ENCODE measurements at regions not wholly inside any gene's neighbourhood (a gene's known extent, or its start where the extent isn't known, plus 50 kb on each side); places are given as distances from the start of the nearest gene placed in this dataset.

DNA sequence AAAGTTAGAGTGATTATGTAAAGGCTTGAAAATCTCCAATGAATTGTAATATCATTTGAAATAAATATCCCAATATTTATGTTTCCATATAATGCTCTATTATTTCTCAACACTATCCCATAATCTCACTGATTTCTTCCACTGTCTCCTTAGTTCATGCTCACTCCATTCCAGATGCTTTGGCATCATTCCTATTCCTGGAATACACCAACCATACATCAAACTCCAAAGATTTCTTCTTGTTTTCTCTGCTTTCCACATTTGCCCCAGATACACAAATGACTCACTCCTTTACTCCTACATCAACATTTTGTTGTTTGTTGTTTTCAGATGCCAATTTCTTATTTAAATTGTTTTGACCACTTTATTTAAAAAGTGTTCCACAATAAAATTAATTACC is 1390.8 kb downstream of the ZPLD1 start:
- TF ChIP-seq, protein P1, sequence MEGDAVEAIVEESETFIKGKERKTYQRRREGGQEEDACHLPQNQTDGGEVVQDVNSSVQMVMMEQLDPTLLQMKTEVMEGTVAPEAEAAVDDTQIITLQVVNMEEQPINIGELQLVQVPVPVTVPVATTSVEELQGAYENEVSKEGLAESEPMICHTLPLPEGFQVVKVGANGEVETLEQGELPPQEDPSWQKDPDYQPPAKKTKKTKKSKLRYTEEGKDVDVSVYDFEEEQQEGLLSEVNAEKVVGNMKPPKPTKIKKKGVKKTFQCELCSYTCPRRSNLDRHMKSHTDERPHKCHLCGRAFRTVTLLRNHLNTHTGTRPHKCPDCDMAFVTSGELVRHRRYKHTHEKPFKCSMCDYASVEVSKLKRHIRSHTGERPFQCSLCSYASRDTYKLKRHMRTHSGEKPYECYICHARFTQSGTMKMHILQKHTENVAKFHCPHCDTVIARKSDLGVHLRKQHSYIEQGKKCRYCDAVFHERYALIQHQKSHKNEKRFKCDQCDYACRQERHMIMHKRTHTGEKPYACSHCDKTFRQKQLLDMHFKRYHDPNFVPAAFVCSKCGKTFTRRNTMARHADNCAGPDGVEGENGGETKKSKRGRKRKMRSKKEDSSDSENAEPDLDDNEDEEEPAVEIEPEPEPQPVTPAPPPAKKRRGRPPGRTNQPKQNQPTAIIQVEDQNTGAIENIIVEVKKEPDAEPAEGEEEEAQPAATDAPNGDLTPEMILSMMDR (IDR thresholded peaks at IDR 0.05; ENCODE audit: control extremely low read depth, extremely low read depth) = no peak
- H3K27me3 ChIP-seq (ENCODE audit: control insufficient read depth in 3 of 3, insufficient read depth in 3 of 3, low read length in 2 of 3) = no peaks in the 10 kb centered on the region
- no peak overlapping the region for H3K4me3 ChIP-seq
- H3K36me3 ChIP-seq (ENCODE audit: control insufficient read depth in 4 of 4, insufficient read depth in 4 of 4, low read length in 4 of 4) = no peaks in the 10 kb centered on the region
- DNase-seq = peak in 1 of 3 donors; percentile 1
- no peaks in the 10 kb centered on the region for H3K4me1 ChIP-seq (ENCODE audit: control insufficient read depth in 5 of 5, insufficient read depth in 5 of 5, low read length in 5 of 5)
- no peak overlapping the region for H3K9ac ChIP-seq (ENCODE audit: insufficient read depth in 1 of 2, low read length in 2 of 2)
- ATAC-seq (ENCODE audit: insufficient read depth, low FRiP score) = no peak
- no peaks in the 10 kb centered on the region for H3K9me3 ChIP-seq (ENCODE audit: control insufficient read depth in 4 of 4, insufficient read depth in 3 of 4, low read length in 3 of 4)
- no peak overlapping the region for H3K27ac ChIP-seq (ENCODE audit: low read depth in 1 of 2, low read length in 1 of 2)

DNA sequence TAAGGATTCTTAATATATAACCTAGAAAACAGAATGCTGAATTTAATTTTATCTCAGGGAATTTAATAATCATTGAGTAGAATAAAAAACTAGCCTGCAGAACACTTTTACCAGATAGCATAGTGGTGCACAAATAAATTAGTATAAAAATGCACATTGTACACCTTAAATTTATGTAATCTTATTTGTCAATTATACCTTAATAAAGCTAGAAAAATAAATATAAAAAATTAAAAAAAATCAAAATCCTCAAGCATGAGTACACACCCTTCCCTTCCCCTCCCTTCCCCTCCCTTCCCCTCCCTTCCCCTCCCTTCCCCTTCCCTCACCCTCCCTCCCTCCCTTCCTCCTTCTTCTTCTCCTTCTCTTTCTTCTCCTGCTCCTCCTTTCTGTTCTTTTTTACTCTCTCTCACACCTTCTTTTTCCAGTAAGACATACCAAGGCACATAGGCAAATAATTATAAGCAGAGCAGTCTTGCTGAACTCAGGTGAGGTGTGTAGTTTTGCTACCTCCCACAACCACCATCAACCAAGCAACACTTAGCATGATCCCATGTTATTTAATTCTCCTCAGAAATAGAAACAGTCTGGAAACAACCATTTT is 1395.0 kb downstream of the ZPLD1 start:
- Histone ChIP-seq H3K27ac (ENCODE audit: low read depth in 1 of 2, low read length in 1 of 2) (no peak overlapping the region), H3K4me1 (ENCODE audit: control insufficient read depth in 5 of 5, insufficient read depth in 5 of 5, low read length in 5 of 5) (no peaks in the 10 kb centered on the region), H3K9ac (ENCODE audit: insufficient read depth in 1 of 2, low read length in 2 of 2) (no peak overlapping the region), H3K27me3 (ENCODE audit: control insufficient read depth in 3 of 3, insufficient read depth in 3 of 3, low read length in 2 of 3) (no peaks in the 10 kb centered on the region), H3K4me3 (no peak overlapping the region), H3K9me3 (ENCODE audit: control insufficient read depth in 4 of 4, insufficient read depth in 3 of 4, low read length in 3 of 4) (no peaks in the 10 kb centered on the region), H3K36me3 (ENCODE audit: control insufficient read depth in 4 of 4, insufficient read depth in 4 of 4, low read length in 4 of 4) (no peaks in the 10 kb centered on the region)
- TF ChIP-seq, protein P1 (IDR thresholded peaks at IDR 0.05; ENCODE audit: control extremely low read depth, extremely low read depth) = no peak
- DNase-seq = no peak
- ATAC-seq (ENCODE audit: insufficient read depth, low FRiP score) = no peak

DNA sequence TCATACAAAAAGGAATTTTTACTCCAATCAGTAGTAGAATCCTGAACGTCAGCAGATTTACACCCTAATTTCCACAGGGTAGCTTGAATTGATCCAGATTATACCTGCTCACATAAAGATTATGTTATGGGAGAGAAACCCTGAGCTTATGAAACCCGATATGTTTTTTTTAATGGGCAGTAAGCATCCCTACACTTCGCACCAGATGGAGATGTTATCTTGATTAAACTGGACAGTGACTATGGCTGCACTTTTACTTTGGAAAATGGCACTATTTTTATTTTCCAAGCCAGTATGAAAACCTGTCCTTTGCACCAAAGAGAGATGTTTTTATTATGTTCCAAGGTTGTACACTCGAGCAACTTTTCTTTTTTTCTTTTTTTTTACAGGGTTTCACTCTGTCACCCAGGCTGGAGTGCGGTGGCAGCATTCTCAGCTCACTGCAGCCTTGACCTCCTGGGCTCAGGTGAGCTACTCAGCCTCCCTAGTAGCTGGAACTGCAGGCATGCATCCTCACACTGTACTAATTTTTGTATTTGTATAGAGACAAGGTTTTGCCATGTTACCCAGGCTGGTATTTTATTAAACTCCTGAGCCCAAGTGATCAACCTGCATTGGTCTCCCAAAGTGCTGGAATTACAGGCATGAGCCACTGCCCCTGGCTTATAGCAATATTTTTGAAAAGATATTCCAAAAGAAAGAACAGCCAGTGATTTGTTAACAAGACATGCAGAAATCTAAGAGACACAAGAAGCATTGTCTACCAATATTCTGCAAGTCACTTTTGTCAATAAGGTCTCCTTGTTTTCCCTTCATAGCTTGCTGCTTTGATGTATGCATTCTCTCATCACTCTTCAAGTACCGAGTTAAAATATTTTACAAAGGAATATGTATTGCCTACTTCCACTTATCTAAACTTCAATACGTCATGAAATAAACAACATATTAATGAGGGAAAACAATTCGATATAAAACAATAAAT is 1412.6 kb downstream of the ZPLD1 start:
- Histone ChIP-seq H3K4me3 (no peak overlapping the region), H3K27me3 (ENCODE audit: control insufficient read depth in 3 of 3, insufficient read depth in 3 of 3, low read length in 2 of 3) (no peaks in the 10 kb centered on the region), H3K9me3 (ENCODE audit: control insufficient read depth in 4 of 4, insufficient read depth in 3 of 4, low read length in 3 of 4) (no peaks in the 10 kb centered on the region), H3K4me1 (ENCODE audit: control insufficient read depth in 5 of 5, insufficient read depth in 5 of 5, low read length in 5 of 5) (no peaks in the 10 kb centered on the region), H3K27ac (ENCODE audit: low read depth in 1 of 2, low read length in 1 of 2) (no peak overlapping the region), H3K9ac (ENCODE audit: insufficient read depth in 1 of 2, low read length in 2 of 2) (no peak overlapping the region), H3K36me3 (ENCODE audit: control insufficient read depth in 4 of 4, insufficient read depth in 4 of 4, low read length in 4 of 4) (no peaks in the 10 kb centered on the region)
- ATAC-seq (ENCODE audit: insufficient read depth, low FRiP score) (no peak), DNase-seq (no peak)
- WGBS, 2 donors = 76 to 81% methylated on average over 8 of the region's 8 CpGs
- TF ChIP-seq, protein P1 (IDR thresholded peaks at IDR 0.05; ENCODE audit: control extremely low read depth, extremely low read depth) = no peak

Measured in lung (tissue), 11 donors.